Esophagus squamous epithelium (tissue), 5 donors: ENCODE measurements at regions not wholly inside any gene's neighbourhood (a gene's known extent, or its start where the extent isn't known, plus 50 kb on each side); places are given as distances from the start of the nearest gene placed in this dataset.

ENCODE experiments used
- DNase-seq: peaks from one replicate; lab custom pipeline; 2025; lab: John Stamatoyannopoulos, UW
- H3K27ac ChIP-seq, 4 donors: fragments of 200-600 bp; sonication (generic); one replicate each; pipeline ENCODE4 v1.5.1; 2016 to 2019; ENCODE audit warnings: mild to moderate bottlenecking in 1 of 4
- H3K27me3 ChIP-seq, 4 donors: fragments of 200-600 bp; sonication (generic); 1 replicate in 3 of 4; 2 replicates in 1 of 4; pipeline versions ENCODE4 v1.5.1 to v1.6.0; 2017 to 2021; ENCODE audit warnings: antibody characterized with exemption in 1 of 4
- H3K36me3 ChIP-seq, 3 donors: fragments of 200-600 bp; sonication (generic); one replicate each; pipeline ENCODE4 v1.5.1; 2016 to 2019
- H3K4me1 ChIP-seq, 3 donors: fragments of 200-600 bp; sonication (generic); one replicate each; pipeline ENCODE4 v1.5.1; 2017 to 2019
- H3K4me3 ChIP-seq, 4 donors: fragments of 200-600 bp; sonication (generic); 1 replicate in 3 of 4; 2 replicates in 1 of 4; pipeline ENCODE4 v1.5.1; 2016 to 2019; ENCODE audit warnings: mild to moderate bottlenecking in 2 of 4, moderate library complexity in 1 of 4
- H3K9me3 ChIP-seq, 3 donors: fragments of 200-600 bp; sonication (generic); one replicate each; pipeline ENCODE4 v1.5.1; 2016 to 2019
- POLR2A ChIP-seq, 4 donors: fragments of 450-650 bp; IDR thresholded peaks; one replicate each; pipeline ENCODE4 v1.6.1; 2017; ENCODE audit warnings: antibody characterized with exemption in 4 of 4, mild to moderate bottlenecking in 4 of 4, moderate library complexity in 3 of 4
- WGBS, 2 donors: methylation state at CpG; one replicate each; pipeline ENCODE4 v1.1.5; 2018; 5-methylcytosine and 5-hydroxymethylcytosine counted together
- intact Hi-C: fragments of 100-400 bp; cut with DNase I; formaldehyde crosslinking; loops from one replicate; pipeline ENCODE4 v1.15.0; 2022
- TF ChIP-seq, protein P1 (sequence below), 6 experiments: fragments of 450-650 bp in 4 of 6; fragments of 200-600 bp in 2 of 6; sonication (generic) in 2 of 6; IDR thresholded peaks; one replicate each; pipeline ENCODE4 v1.5.1; 2016 to 2019; ENCODE audit warnings: antibody characterized with exemption in 6 of 6, mild to moderate bottlenecking in 4 of 6, moderate library complexity in 4 of 6
- donor health status: DM: yes; HTN: yes; CAD: no.

DNA sequence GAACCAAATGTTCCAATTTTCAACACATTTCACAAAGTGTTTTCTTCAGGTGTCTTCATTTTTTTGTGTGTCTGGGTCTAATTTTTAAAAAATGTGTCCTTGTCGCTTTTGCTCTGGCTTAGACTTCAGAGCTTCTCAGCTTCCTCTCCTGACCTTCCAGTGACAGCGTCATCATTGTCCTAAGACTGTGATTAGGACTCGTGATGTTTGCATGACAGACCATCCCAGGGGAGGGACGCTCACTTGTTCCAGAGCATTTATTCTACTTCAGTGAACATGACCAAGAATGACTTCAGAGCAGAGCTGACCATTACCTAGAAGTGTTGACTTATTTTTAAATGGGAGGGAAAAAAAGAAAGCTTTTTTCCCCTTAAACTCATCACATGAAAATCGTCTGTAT lies 591.9 kb downstream of the IRS1 start:
- no peaks in the 10 kb centered on the region for H3K9me3 ChIP-seq
- no peaks in the 10 kb centered on the region for H3K36me3 ChIP-seq
- TF ChIP-seq, protein P1, sequence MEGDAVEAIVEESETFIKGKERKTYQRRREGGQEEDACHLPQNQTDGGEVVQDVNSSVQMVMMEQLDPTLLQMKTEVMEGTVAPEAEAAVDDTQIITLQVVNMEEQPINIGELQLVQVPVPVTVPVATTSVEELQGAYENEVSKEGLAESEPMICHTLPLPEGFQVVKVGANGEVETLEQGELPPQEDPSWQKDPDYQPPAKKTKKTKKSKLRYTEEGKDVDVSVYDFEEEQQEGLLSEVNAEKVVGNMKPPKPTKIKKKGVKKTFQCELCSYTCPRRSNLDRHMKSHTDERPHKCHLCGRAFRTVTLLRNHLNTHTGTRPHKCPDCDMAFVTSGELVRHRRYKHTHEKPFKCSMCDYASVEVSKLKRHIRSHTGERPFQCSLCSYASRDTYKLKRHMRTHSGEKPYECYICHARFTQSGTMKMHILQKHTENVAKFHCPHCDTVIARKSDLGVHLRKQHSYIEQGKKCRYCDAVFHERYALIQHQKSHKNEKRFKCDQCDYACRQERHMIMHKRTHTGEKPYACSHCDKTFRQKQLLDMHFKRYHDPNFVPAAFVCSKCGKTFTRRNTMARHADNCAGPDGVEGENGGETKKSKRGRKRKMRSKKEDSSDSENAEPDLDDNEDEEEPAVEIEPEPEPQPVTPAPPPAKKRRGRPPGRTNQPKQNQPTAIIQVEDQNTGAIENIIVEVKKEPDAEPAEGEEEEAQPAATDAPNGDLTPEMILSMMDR (IDR thresholded peaks at IDR 0.05) = no peak
- no peak for TF ChIP-seq POLR2A (IDR thresholded peaks at IDR 0.05)
- no peak for DNase-seq
- peaks cover 0 to 5% (median 0%) of the 10 kb centered on the region in 3 donors for H3K4me1 ChIP-seq
- no peak overlapping the region for H3K4me3 ChIP-seq
- intact Hi-C loops = no loop called here
- no peaks in the 10 kb centered on the region for H3K27me3 ChIP-seq
- no peak overlapping the region for H3K27ac ChIP-seq
- WGBS, 2 donors = 73 to 78% methylated on average over 4 to 5 of the region's 5 CpGs

DNA sequence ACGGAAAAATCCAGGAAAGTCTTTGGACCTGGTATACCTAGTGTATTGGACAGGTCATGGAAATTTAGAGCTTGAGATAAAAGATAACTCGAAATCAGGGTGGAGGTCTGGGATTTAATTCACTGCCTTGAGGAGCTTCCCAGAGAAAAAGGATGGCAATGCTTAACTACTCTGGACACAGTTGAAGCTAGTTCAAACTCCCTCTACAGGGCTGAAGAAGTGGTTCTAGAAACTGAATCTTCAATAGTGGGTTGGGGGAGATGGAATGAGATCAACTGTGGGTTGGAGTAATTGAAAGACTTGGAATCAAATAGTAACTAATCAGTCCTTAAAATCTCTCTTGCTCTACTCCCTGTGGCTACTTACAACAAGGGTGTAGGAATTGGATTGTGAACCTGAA lies 600.1 kb downstream of the IRS1 start:
- Histone ChIP-seq H3K27me3 (no peaks in the 10 kb centered on the region), H3K27ac (no peak overlapping the region), H3K9me3 (no peaks in the 10 kb centered on the region), H3K4me3 (no peak overlapping the region), H3K4me1 (no peaks in the 10 kb centered on the region), H3K36me3 (no peaks in the 10 kb centered on the region)
- TF ChIP-seq, protein P1 (IDR thresholded peaks at IDR 0.05) = no peak
- no peak for TF ChIP-seq POLR2A (IDR thresholded peaks at IDR 0.05)
- DNase-seq = no peak
- 74 to 79% methylated on average over 2 of the region's 2 CpGs for WGBS, 2 donors
- intact Hi-C loops = no loop called here

DNA sequence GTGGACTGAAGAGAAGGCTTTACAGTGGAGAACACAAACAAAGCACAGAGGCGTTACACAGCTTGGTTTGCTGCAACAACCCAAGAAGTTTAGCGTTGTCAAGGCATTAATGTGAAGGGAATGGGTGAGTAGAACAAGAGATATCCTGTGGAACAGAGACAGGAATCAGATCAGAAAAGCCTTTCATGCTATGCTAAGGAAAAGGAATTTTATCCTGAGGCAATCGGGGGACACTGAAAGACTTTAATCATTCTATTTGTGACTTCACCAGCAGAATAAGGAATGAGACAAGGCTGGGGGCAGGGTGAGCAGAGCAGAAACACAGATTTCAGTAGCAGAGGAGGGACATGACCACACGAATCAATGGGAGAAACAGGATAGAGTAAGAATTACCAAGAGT lies 600.7 kb downstream of the IRS1 start:
- Histone ChIP-seq H3K27ac (no peak overlapping the region), H3K36me3 (no peaks in the 10 kb centered on the region), H3K9me3 (no peaks in the 10 kb centered on the region), H3K27me3 (no peaks in the 10 kb centered on the region), H3K4me1 (no peaks in the 10 kb centered on the region), H3K4me3 (no peak overlapping the region)
- no peak for DNase-seq
- TF ChIP-seq, protein P1 (IDR thresholded peaks at IDR 0.05) = no peak
- no peak for TF ChIP-seq POLR2A (IDR thresholded peaks at IDR 0.05)
- intact Hi-C loops = no loop called here
- WGBS, 2 donors = 73 to 78% methylated on average over 4 of the region's 4 CpGs

DNA sequence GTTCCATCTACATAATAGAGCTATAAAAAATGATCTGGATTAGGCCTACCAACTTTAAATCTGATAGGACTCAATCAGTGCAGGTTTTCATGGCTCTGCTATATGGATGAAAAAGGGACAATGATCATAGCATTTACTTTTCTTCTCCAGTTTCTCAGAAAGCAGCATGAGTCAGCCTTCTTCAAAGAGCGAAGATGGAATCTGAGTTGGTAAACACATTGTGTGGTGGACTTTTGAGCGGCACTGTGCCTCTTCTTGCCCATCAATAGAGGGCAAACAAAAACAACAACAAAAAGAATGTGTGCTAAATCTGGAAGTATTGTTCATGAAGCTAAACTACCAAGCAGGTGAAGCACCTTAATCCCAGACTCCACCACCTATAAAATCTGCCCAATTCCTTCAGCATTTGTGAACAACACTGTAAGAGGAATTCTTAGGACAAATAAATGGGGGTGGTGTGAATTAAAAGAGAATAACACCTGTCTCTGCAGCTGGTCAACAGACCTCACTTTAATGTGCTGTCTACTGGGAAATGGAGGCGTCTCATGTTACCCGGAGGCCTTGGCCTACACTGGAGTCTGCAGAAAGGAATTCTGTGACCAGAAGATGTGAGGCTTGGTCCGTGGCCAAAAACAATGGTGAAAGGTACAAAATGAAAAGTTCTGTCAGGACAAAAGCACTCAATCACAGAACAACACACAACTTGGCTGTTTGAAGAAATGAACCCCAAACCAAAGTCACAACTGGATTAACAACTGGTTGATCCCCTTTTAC lies 609.0 kb downstream of the IRS1 start:
- Histone ChIP-seq H3K36me3 (no peaks in the 10 kb centered on the region), H3K9me3 (no peaks in the 10 kb centered on the region), H3K4me1 (no peaks in the 10 kb centered on the region), H3K27ac (no peak overlapping the region), H3K27me3 (no peaks in the 10 kb centered on the region), H3K4me3 (no peak overlapping the region)
- intact Hi-C loops = no loop called here
- no peak for DNase-seq
- 78 to 86% methylated on average over 5 of the region's 5 CpGs for WGBS, 2 donors
- TF ChIP-seq, protein P1 (IDR thresholded peaks at IDR 0.05) = no peak
- TF ChIP-seq POLR2A (IDR thresholded peaks at IDR 0.05) = no peak

DNA sequence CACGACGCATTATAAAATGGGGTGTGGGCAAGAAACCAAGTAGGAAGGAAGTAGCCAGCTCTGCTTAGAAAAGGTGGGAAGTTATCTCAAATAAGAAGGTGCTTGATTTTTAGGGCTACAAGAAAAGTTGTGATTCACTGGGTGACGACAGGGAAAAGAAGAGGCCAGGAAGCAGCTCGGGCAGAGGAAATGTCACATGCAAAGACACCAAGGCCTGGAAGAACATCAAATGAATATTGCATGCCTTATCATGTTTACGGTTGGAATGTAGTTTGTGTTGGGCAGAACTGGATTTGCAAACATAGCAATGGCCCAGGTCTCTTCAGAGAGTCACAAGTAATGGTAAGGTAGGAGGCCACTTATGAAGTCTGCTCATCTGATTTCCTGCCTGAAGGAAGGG lies 610.6 kb downstream of the IRS1 start:
- DNase-seq = no peak
- Histone ChIP-seq H3K27ac (no peak overlapping the region), H3K36me3 (no peaks in the 10 kb centered on the region), H3K4me3 (no peak overlapping the region), H3K9me3 (no peaks in the 10 kb centered on the region), H3K4me1 (peaks cover 0 to 7% (median 5%) of the 10 kb centered on the region in 3 donors), H3K27me3 (no peaks in the 10 kb centered on the region)
- WGBS, 2 donors = 45 to 67% methylated on average over 5 of the region's 5 CpGs
- intact Hi-C loops = no loop called here
- TF ChIP-seq, protein P1 (IDR thresholded peaks at IDR 0.05) = no peak
- TF ChIP-seq POLR2A (IDR thresholded peaks at IDR 0.05) = no peak
